B cell (primary cell): ENCODE measurements at regions not wholly inside any gene's neighbourhood (a gene's known extent, or its start where the extent isn't known, plus 50 kb on each side); places are given as distances from the start of the nearest gene placed in this dataset.

Experiments
- ATAC-seq: fragments of 200-7000 bp; cut with Tn5 transposase; one replicate; pipeline ENCODE4 v1.10.0; 2021; ENCODE audit warnings: low read depth, mild to moderate bottlenecking, moderate number of reproducible peaks, moderate library complexity
- CTCF ChIA-PET: fragments of 350-600 bp; sonication (Branson Sonifier 250); formaldehyde crosslinking; loops from one replicate; lab custom pipeline; 2021; ENCODE audit warnings: antibody characterized with exemption, inconsistent platforms; lab: Charles Lee
- POLR2A ChIA-PET: fragments of 350-600 bp; sonication (Branson Sonifier 250); formaldehyde crosslinking; loops from one replicate; lab custom pipeline; 2021; ENCODE audit warnings: antibody characterized with exemption; lab: Charles Lee
- DNase-seq: peaks from one replicate; pipeline ENCODE4 v3.0.0; 2013
- H2AFZ ChIP-seq: 2 replicates; pipeline ENCODE4 v1.6.1; 2012; ENCODE audit warnings: mild to moderate bottlenecking, low read depth, low read length; ENCODE audit not compliant: insufficient read depth, poor library complexity, severe bottlenecking
- H3K27ac ChIP-seq, 2 donors: 1 replicate in 1 of 2; 2 replicates in 1 of 2; pipeline ENCODE4 v1.5.1; 2012 to 2013; ENCODE audit warnings: low read length in 2 of 2, mild to moderate bottlenecking in 2 of 2, moderate library complexity in 1 of 2
- H3K27me3 ChIP-seq, 4 experiments: fragments of 200-600 bp in 1 of 4; sonication (generic) in 1 of 4; replicated peaks in 1 of 4; 1 replicate in 2 of 4; 2 replicates in 2 of 4; pipeline versions ENCODE4 v1.6.1 to v1.7.0; 2013 to 2016; ENCODE audit warnings: low read length in 3 of 4, mild to moderate bottlenecking in 2 of 4, mixed read lengths in 1 of 4, moderate library complexity in 1 of 4; ENCODE audit not compliant: insufficient read depth in 4 of 4, control insufficient read depth in 3 of 4; ENCODE audit errors: control extremely low read depth in 1 of 4
- H3K36me3 ChIP-seq, 2 experiments: replicated peaks in 1 of 2; 1 replicate in 1 of 2; 2 replicates in 1 of 2; pipeline versions ENCODE4 v1.6.1 to v1.7.1; 2013; ENCODE audit warnings: low read length in 1 of 2; ENCODE audit not compliant: insufficient read depth in 2 of 2, control insufficient read depth in 1 of 2; ENCODE audit errors: control extremely low read depth in 1 of 2, extremely low read depth in 1 of 2
- H3K4me1 ChIP-seq, 2 donors: fragments of 200-600 bp in 1 of 2; sonication (generic) in 1 of 2; 1 replicate in 1 of 2; 2 replicates in 1 of 2; pipeline versions ENCODE4 v1.5.1 to v1.6.1; 2013 to 2017; ENCODE audit warnings: low read length in 2 of 2; ENCODE audit not compliant: control insufficient read depth in 2 of 2, insufficient read depth in 2 of 2
- H3K4me2 ChIP-seq: replicated peaks from 2 replicates; pipeline ENCODE3; 2012; ENCODE audit warnings: mild to moderate bottlenecking, low read depth, low read length; ENCODE audit not compliant: poor library complexity, severe bottlenecking
- H3K4me3 ChIP-seq, 5 experiments: fragments of 200-600 bp in 1 of 5; sonication (generic) in 1 of 5; 1 replicate in 3 of 5; 2 replicates in 2 of 5; pipeline versions ENCODE4 v1.5.1 to v1.7.0; 2011 to 2016; ENCODE audit warnings: low read length in 4 of 5, mild to moderate bottlenecking in 4 of 5, low read depth in 2 of 5, control low read depth in 1 of 5, moderate library complexity in 1 of 5; ENCODE audit not compliant: insufficient read depth in 1 of 5; ENCODE audit errors: control extremely low read depth in 1 of 5, extremely low read depth in 1 of 5
- H3K79me2 ChIP-seq: fragments of 200-600 bp; sonication (generic); one replicate; pipeline ENCODE4 v1.6.0; 2016; ENCODE audit warnings: low read length; ENCODE audit not compliant: control insufficient read depth, insufficient read depth
- H3K9ac ChIP-seq: fragments of 200-600 bp; sonication (generic); 2 replicates; pipeline ENCODE4 v1.6.1; 2017; ENCODE audit warnings: mild to moderate bottlenecking, low read length, moderate library complexity
- H3K9me3 ChIP-seq, 3 donors: one replicate each; pipeline versions ENCODE4 v1.6.1 to v1.7.1; 2013; ENCODE audit warnings: low read length in 2 of 3; ENCODE audit not compliant: control insufficient read depth in 2 of 3, insufficient read depth in 1 of 3; ENCODE audit errors: control extremely low read depth in 1 of 3
- H4K20me1 ChIP-seq: 2 replicates; pipeline ENCODE4 v1.6.0; 2012; ENCODE audit warnings: mild to moderate bottlenecking, low read length; ENCODE audit not compliant: insufficient read depth, control insufficient read depth, poor library complexity, severe bottlenecking
- H3K27ac Mint-ChIP-seq: one replicate; pipeline ENCODE4 v1.8.0; 2021; ENCODE audit warnings: mixed read lengths
- H3K27me3 Mint-ChIP-seq: one replicate; pipeline ENCODE4 v1.8.0; 2021; ENCODE audit warnings: mixed read lengths
- H3K4me1 Mint-ChIP-seq: one replicate; pipeline ENCODE4 v1.8.0; 2021; ENCODE audit warnings: mixed read lengths
- H3K4me3 Mint-ChIP-seq: one replicate; pipeline ENCODE4 v1.8.0; 2021; ENCODE audit warnings: mixed read lengths
- H3K9me3 Mint-ChIP-seq: one replicate; pipeline ENCODE4 v1.8.0; 2022; ENCODE audit warnings: mixed read lengths; ENCODE audit not compliant: insufficient read depth
- CTCF ChIP-seq: fragments of 200-600 bp; IDR thresholded peaks from one replicate; pipeline ENCODE4 v1.8.0; 2022; ENCODE audit warnings: antibody characterized with exemption, mild to moderate bottlenecking
- EZH2 ChIP-seq: IDR thresholded peaks from 2 replicates; pipeline ENCODE4 v1.6.1; 2012; ENCODE audit warnings: borderline replicate concordance, low read depth, mild to moderate bottlenecking, moderate library complexity, low read length; ENCODE audit not compliant: insufficient read depth, poor library complexity, severe bottlenecking
- WGBS: methylation state at CpG from one replicate; pipeline ENCODE4 v1.1.5; 2013; ENCODE audit warnings: missing lambda C conversion rate; ENCODE audit not compliant: insufficient coverage; 5-methylcytosine and 5-hydroxymethylcytosine counted together
- intact Hi-C: fragments of 100-400 bp; cut with micrococcal nuclease; formaldehyde crosslinking; loops from one replicate; pipeline ENCODE4 v1.10.0; 2022

GRCh38 chr14:83614956-83615355, 1915.0 kb upstream of the FLRT2 start:
- Mint-ChIP-seq H3K9me3 (peaks cover 14% of the 10 kb centered on the region), H3K4me3 (no peak overlapping the region), H3K27ac (no peak overlapping the region), H3K4me1 (no peaks in the 10 kb centered on the region), H3K27me3 (no peaks in the 10 kb centered on the region)
- Histone ChIP-seq H3K4me3 (no peak overlapping the region), H3K27me3 (no peaks in the 10 kb centered on the region), H3K9me3 (peaks cover 0 to 4% (median 3%) of the 10 kb centered on the region in 3 donors), H3K4me2 (no peak overlapping the region), H3K9ac (no peak overlapping the region), H3K79me2 (no peaks in the 10 kb centered on the region), H2AFZ (no peak overlapping the region), H3K27ac (no peak overlapping the region), H3K36me3 (no peaks in the 10 kb centered on the region), H4K20me1 (no peaks in the 10 kb centered on the region), H3K4me1 (no peaks in the 10 kb centered on the region)
- POLR2A ChIA-PET, result no interaction called here
- ATAC-seq (no peak), DNase-seq (no peak)
- intact Hi-C loops, result no loop called here
- 53% methylated on average over 3 of the region's 5 CpGs for WGBS
- no peak for TF ChIP-seq CTCF
- TF ChIP-seq EZH2, result no peak
- CTCF ChIA-PET, result interaction anchor here (1.0 kb wide), 1 partner anchor 11 kb away, joined by 3 read pairs; no protein-coding TSS in a partner anchor

GRCh38 chr14:83624541-83624940, 1905.4 kb upstream of the FLRT2 start:
- H3K27me3 ChIP-seq, result no peaks in the 10 kb centered on the region
- no peaks in the 10 kb centered on the region for H3K4me1 Mint-ChIP-seq

More at GRCh38 chr14:83624541-83624940, 1905.4 kb upstream of the FLRT2 start:
- CTCF ChIA-PET, result no interaction called here
- no peaks in the 10 kb centered on the region for H3K4me1 ChIP-seq
- H4K20me1 ChIP-seq, result no peaks in the 10 kb centered on the region
- no peak overlapping the region for H3K9ac ChIP-seq
- Mint-ChIP-seq H3K27me3 (no peaks in the 10 kb centered on the region), H3K4me3 (no peak overlapping the region), H3K9me3 (peaks cover 8% of the 10 kb centered on the region), H3K27ac (no peak overlapping the region)
- H3K36me3 ChIP-seq, result no peaks in the 10 kb centered on the region
- H3K79me2 ChIP-seq, result no peaks in the 10 kb centered on the region
- no peak overlapping the region for H3K27ac ChIP-seq
- TF ChIP-seq EZH2, result no peak
- TF ChIP-seq CTCF, result no peak
- POLR2A ChIA-PET, result no interaction called here
- WGBS, result no CpG with 5 or more reads among the region's 1 CpG
- no peak overlapping the region for H3K4me3 ChIP-seq
- ATAC-seq (no peak), DNase-seq (no peak)
- H3K4me2 ChIP-seq, result no peak overlapping the region
- H2AFZ ChIP-seq, result no peak overlapping the region
- intact Hi-C loops, result no loop called here
- H3K9me3 ChIP-seq, result peaks cover 0 to 4% (median 0%) of the 10 kb centered on the region in 3 donors
